H1 (cell line): ENCODE measurements at regions not wholly inside any gene's neighbourhood (a gene's known extent, or its start where the extent isn't known, plus 50 kb on each side); places are given as distances from the start of the nearest gene placed in this dataset.

Experiments used
- CEBPB ChIP-seq: IDR thresholded peaks from 2 replicates; pipeline ENCODE4 v1.6.1; 2012; ENCODE audit warnings: low read depth, low read length
- GABPA ChIP-seq: IDR thresholded peaks from 2 replicates; pipeline ENCODE4 v1.6.1; 2011; ENCODE audit warnings: mild to moderate bottlenecking, low read length, moderate library complexity, borderline replicate concordance; ENCODE audit not compliant: insufficient read depth
- KDM1A ChIP-seq: fragments of 200-600, 300-600 bp; sonication (generic); IDR thresholded peaks from 2 replicates; pipeline ENCODE4 v1.7.1; 2016; ENCODE audit warnings: mild to moderate bottlenecking, low read length, borderline replicate concordance
- RNF2 ChIP-seq: fragments of 200-900, 300-1000 bp; sonication (generic); IDR thresholded peaks from 2 replicates; pipeline ENCODE4 v1.7.1; 2016; ENCODE audit warnings: borderline replicate concordance, low read depth, mild to moderate bottlenecking, antibody characterized with exemption, low read length; ENCODE audit not compliant: poor library complexity, severe bottlenecking; ENCODE audit errors: missing control alignments
- SUZ12 ChIP-seq: fragments of 200-600 bp; sonication (generic); IDR thresholded peaks from 2 replicates; pipeline ENCODE4 v1.6.1; 2012; ENCODE audit warnings: mild to moderate bottlenecking, inconsistent platforms, low read length, moderate library complexity, mixed read lengths

GRCh38 chr6:54633601-54634000, 213.0 kb upstream of the FAM83B start (continued):
- TF ChIP-seq SUZ12 = no peak
- TF ChIP-seq KDM1A = no peak
- TF ChIP-seq GABPA = no peak
- no peak for TF ChIP-seq CEBPB
- no peak for TF ChIP-seq RNF2
